GM12878 (cell line): ENCODE measurements at regions not wholly inside any gene's neighbourhood (a gene's known extent, or its start where the extent isn't known, plus 50 kb on each side); places are given as distances from the start of the nearest gene placed in this dataset.

Source experiments
- ATAC-seq: fragments of 200-7000 bp; cut with Tn5 transposase; 3 replicates; pipeline ENCODE4 v1.9.1; 2020; ENCODE audit warnings: mild to moderate bottlenecking, moderate library complexity
- BruUV-seq: library from RNA; stranded (reverse); fragments of 400-500 nt; replicated peaks from 2 replicates; lab custom pipeline; 2021; lab: Mats Ljungman, UMichigan
- CTCF ChIA-PET: fragments of 300-600 bp; sonication (Branson Sonifier 250); formaldehyde crosslinking; extraction: SDS; loops from one replicate; lab custom pipeline; 2021; ENCODE audit warnings: inconsistent platforms; lab: Yijun Ruan, JAX
- POLR2A ChIA-PET: fragments of 350-600 bp; formaldehyde crosslinking; extraction: SDS; loops from one replicate; lab custom pipeline; 2021; ENCODE audit warnings: inconsistent platforms; lab: Charles Lee
- RAD21 ChIA-PET: fragments of 300-600 bp; sonication (Branson Sonifier 250); formaldehyde crosslinking; loops from one replicate; lab custom pipeline; 2023; ENCODE audit warnings: antibody characterized with exemption; ENCODE audit not compliant: unreplicated experiment; lab: Charles Lee
- SMC1A ChIA-PET: fragments of 300-600 bp; sonication (Branson Sonifier 250); formaldehyde crosslinking; loops from one replicate; lab custom pipeline; 2023; ENCODE audit not compliant: unreplicated experiment, uncharacterized antibody; lab: Charles Lee
- DNase-seq: peaks from one replicate; pipeline ENCODE4 v3.0.0-alpha.2; 2011; ENCODE audit warnings: low read depth, low spot score
- FAIRE-seq: peaks from 3 replicates; lab custom pipeline; 2011; peaks lifted over from hg19 to GRCh38; lab: Jason Lieb, UNC
- H2AFZ ChIP-seq: 2 replicates; pipeline ENCODE4 v1.6.0; 2011; ENCODE audit warnings: low read depth, low read length, control low read depth; ENCODE audit not compliant: control insufficient read depth
- H3K27ac ChIP-seq: 2 replicates; pipeline ENCODE4 v1.5.1; 2011; ENCODE audit warnings: control low read depth; ENCODE audit not compliant: control insufficient read depth, insufficient read depth
- H3K27me3 ChIP-seq, 2 experiments: replicated peaks in 1 of 2; 2 replicates each; pipeline versions ENCODE4 v1.6.0 to v1.6.1; 2011; ENCODE audit warnings: low read length in 1 of 2; ENCODE audit not compliant: control insufficient read depth in 2 of 2, insufficient read depth in 2 of 2
- H3K36me3 ChIP-seq, 2 experiments: 2 replicates each; pipeline ENCODE4 v1.5.1; 2011; ENCODE audit warnings: low read length in 1 of 2; ENCODE audit not compliant: control insufficient read depth in 2 of 2, insufficient read depth in 2 of 2
- H3K4me1 ChIP-seq: 2 replicates; pipeline ENCODE4 v1.6.1; 2011; ENCODE audit warnings: mild to moderate bottlenecking, low read length, moderate library complexity, mixed read lengths; ENCODE audit not compliant: control insufficient read depth, insufficient read depth
- H3K4me2 ChIP-seq: 2 replicates; pipeline ENCODE4 v1.6.0; 2011; ENCODE audit warnings: control low read depth; ENCODE audit not compliant: control insufficient read depth, insufficient read depth
- H3K4me3 ChIP-seq: fragments of 200-600 bp; sonication (generic); 2 replicates; pipeline ENCODE4 v1.5.1; 2016
- H3K79me2 ChIP-seq: 2 replicates; pipeline ENCODE4 v1.6.0; 2011; ENCODE audit warnings: low read length; ENCODE audit not compliant: control insufficient read depth, insufficient read depth
- H3K9ac ChIP-seq: 2 replicates; pipeline ENCODE4 v1.8.0; 2011; ENCODE audit warnings: low read length, control low read depth, mixed read lengths; ENCODE audit not compliant: control insufficient read depth, insufficient read depth
- H3K9me3 ChIP-seq: replicated peaks from 3 replicates; pipeline ENCODE4 v1.5.1; 2011; ENCODE audit warnings: mild to moderate bottlenecking, low read length; ENCODE audit not compliant: control insufficient read depth, insufficient read depth
- H4K20me1 ChIP-seq: 2 replicates; pipeline ENCODE4 v1.6.0; 2011; ENCODE audit not compliant: control insufficient read depth, insufficient read depth
- BHLHE40 ChIP-seq, 2 experiments: fragments of 450-650 bp in 1 of 2; IDR thresholded peaks; 2 replicates each; pipeline ENCODE4 v1.6.1; 2011 to 2017; ENCODE audit warnings: low read depth in 2 of 2, borderline replicate concordance in 1 of 2, improper control_type of control experiment in 1 of 2, low read length in 1 of 2, mild to moderate bottlenecking in 1 of 2
- CHD1 ChIP-seq: IDR thresholded peaks from 2 replicates; pipeline ENCODE4 v1.6.1; 2012; ENCODE audit warnings: low read depth, low read length, improper control_type of control experiment
- IRF4 ChIP-seq: IDR thresholded peaks from 2 replicates; pipeline ENCODE4 v1.6.1; 2011; ENCODE audit warnings: low read depth, low read length
- JUNB ChIP-seq: IDR thresholded peaks from 2 replicates; pipeline ENCODE4 v1.6.1; 2016; ENCODE audit warnings: antibody characterized with exemption, mild to moderate bottlenecking
- RUNX3 ChIP-seq: IDR thresholded peaks from 2 replicates; pipeline ENCODE4 v1.6.1; 2012; ENCODE audit warnings: low read length, inconsistent platforms
- SIX5 ChIP-seq: IDR thresholded peaks from 2 replicates; pipeline ENCODE4 v1.6.1; 2011; ENCODE audit warnings: mild to moderate bottlenecking, low read depth, low read length, moderate library complexity; ENCODE audit not compliant: severe bottlenecking
- SMAD1 ChIP-seq: fragments of 450-650 bp; IDR thresholded peaks from 2 replicates; pipeline ENCODE4 v1.6.1; 2018; ENCODE audit warnings: mild to moderate bottlenecking, low read depth; ENCODE audit not compliant: partially characterized antibody
- SMC3 ChIP-seq: IDR thresholded peaks from 2 replicates; pipeline ENCODE4 v1.6.1; 2011; ENCODE audit warnings: low read length, improper control_type of control experiment, borderline replicate concordance
- TARDBP ChIP-seq: IDR thresholded peaks from 2 replicates; pipeline ENCODE4 v1.6.1; 2016; ENCODE audit warnings: borderline replicate concordance
- TCF7 ChIP-seq: IDR thresholded peaks from 2 replicates; pipeline ENCODE4 v1.6.1; 2014; ENCODE audit warnings: antibody characterized with exemption, borderline replicate concordance
- YY1 ChIP-seq: IDR thresholded peaks from 2 replicates; pipeline ENCODE4 v1.6.1; 2011; ENCODE audit warnings: low read depth, mild to moderate bottlenecking, low read length
- WGBS: methylation state at CpG from one replicate; pipeline ENCODE4 v1.1.6; 2016; ENCODE audit warnings: low lambda C conversion rate; ENCODE audit not compliant: insufficient replicate concordance, insufficient coverage; ENCODE audit errors: missing lambda C conversion rate; 5-methylcytosine and 5-hydroxymethylcytosine counted together
- in situ Hi-C: fragments of 300-500 bp; cut with MboI; formaldehyde crosslinking; loops from 9 replicates; pipeline ENCODE4 v1.14.3; 2018; ENCODE audit warnings: mixed read lengths
- intact Hi-C: fragments of 100-400 bp; cut with micrococcal nuclease; formaldehyde crosslinking; loops from one replicate; pipeline ENCODE4 v1.14.2; 2022; ENCODE audit not compliant: unreplicated experiment
- TF ChIP-seq, protein P1 (sequence below): IDR thresholded peaks from 2 replicates; pipeline ENCODE4 v1.6.1; 2011; ENCODE audit warnings: low read depth, mild to moderate bottlenecking, low read length, moderate library complexity, borderline replicate concordance; ENCODE audit errors: extremely low read depth
- TF ChIP-seq, protein P2 (sequence below): IDR thresholded peaks from 2 replicates; pipeline ENCODE4 v1.6.1; 2011; ENCODE audit warnings: borderline replicate concordance, low read depth, mild to moderate bottlenecking, moderate library complexity, low read length; ENCODE audit not compliant: insufficient read depth, poor library complexity, severe bottlenecking
- TF ChIP-seq, protein P3 (sequence below): fragments of 450-650 bp; IDR thresholded peaks from 2 replicates; pipeline ENCODE4 v1.6.1; 2017; ENCODE audit warnings: antibody characterized with exemption, mild to moderate bottlenecking, moderate library complexity
- TF ChIP-seq, protein P4 (sequence below): fragments of 450-650 bp; IDR thresholded peaks from 2 replicates; pipeline ENCODE4 v1.6.1; 2017; ENCODE audit warnings: mild to moderate bottlenecking, low read depth, inconsistent platforms; ENCODE audit not compliant: poor library complexity, severe bottlenecking

GRCh38 chr9:75653750-75654149, 236.7 kb upstream of the PCSK5 start (continued):
- TF ChIP-seq TARDBP (no peak), RUNX3 (no peak), SIX5 (no peak), IRF4 (no peak)
- TF ChIP-seq, protein P1, sequence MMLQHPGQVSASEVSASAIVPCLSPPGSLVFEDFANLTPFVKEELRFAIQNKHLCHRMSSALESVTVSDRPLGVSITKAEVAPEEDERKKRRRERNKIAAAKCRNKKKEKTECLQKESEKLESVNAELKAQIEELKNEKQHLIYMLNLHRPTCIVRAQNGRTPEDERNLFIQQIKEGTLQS = no peak

DNA sequence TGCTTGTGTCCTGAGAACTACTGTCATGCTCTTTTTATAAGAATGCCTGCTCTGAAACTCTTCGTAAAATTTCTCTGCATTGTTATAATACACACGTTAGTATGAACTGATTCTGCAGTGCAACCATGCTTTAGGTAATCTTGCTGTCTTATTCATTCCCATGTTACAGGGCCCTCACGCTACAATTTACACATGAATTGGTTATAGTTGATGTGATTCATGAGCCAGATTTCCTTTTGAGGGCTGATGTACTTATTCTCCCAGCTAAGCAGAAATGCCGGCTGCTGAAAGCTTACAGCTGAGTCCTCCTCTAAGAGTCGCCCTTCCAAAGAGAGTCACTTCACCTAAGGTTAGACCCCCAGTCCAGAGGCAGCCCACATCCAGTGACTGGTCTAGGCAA, 233.5 kb upstream of the PCSK5 start:
- 0% methylated on average over 5 of the region's 5 CpGs for WGBS

More for the DNA sequence above, 233.5 kb upstream of the PCSK5 start:
- Histone ChIP-seq H3K4me3 (no peak overlapping the region), H3K4me2 (no peak overlapping the region), H2AFZ (no peak overlapping the region), H3K27ac (no peak overlapping the region), H3K27me3 (no peaks in the 10 kb centered on the region), H3K9ac (no peak overlapping the region)
- POLR2A ChIA-PET = no interaction called here
- in situ Hi-C loops = no loop called here
- intact Hi-C loops = no loop called here
- ATAC-seq = no peak
- TF ChIP-seq JUNB (no peak), TCF7 (no peak), BHLHE40 (IDR thresholded peaks at IDR 0.05; ENCODE audit: borderline replicate concordance in 1 of 2, low read depth in 2 of 2, low read length in 1 of 2) (no peak), SMAD1 (no peak), CHD1 (no peak), YY1 (no peak), SMC3 (no peak)
- TF ChIP-seq, protein P2, sequence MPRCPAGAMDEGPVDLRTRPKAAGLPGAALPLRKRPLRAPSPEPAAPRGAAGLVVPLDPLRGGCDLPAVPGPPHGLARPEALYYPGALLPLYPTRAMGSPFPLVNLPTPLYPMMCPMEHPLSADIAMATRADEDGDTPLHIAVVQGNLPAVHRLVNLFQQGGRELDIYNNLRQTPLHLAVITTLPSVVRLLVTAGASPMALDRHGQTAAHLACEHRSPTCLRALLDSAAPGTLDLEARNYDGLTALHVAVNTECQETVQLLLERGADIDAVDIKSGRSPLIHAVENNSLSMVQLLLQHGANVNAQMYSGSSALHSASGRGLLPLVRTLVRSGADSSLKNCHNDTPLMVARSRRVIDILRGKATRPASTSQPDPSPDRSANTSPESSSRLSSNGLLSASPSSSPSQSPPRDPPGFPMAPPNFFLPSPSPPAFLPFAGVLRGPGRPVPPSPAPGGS = no peak
- TF ChIP-seq, protein P3, sequence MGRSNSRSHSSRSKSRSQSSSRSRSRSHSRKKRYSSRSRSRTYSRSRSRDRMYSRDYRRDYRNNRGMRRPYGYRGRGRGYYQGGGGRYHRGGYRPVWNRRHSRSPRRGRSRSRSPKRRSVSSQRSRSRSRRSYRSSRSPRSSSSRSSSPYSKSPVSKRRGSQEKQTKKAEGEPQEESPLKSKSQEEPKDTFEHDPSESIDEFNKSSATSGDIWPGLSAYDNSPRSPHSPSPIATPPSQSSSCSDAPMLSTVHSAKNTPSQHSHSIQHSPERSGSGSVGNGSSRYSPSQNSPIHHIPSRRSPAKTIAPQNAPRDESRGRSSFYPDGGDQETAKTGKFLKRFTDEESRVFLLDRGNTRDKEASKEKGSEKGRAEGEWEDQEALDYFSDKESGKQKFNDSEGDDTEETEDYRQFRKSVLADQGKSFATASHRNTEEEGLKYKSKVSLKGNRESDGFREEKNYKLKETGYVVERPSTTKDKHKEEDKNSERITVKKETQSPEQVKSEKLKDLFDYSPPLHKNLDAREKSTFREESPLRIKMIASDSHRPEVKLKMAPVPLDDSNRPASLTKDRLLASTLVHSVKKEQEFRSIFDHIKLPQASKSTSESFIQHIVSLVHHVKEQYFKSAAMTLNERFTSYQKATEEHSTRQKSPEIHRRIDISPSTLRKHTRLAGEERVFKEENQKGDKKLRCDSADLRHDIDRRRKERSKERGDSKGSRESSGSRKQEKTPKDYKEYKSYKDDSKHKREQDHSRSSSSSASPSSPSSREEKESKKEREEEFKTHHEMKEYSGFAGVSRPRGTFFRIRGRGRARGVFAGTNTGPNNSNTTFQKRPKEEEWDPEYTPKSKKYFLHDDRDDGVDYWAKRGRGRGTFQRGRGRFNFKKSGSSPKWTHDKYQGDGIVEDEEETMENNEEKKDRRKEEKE = no peak
- TF ChIP-seq, protein P4, sequence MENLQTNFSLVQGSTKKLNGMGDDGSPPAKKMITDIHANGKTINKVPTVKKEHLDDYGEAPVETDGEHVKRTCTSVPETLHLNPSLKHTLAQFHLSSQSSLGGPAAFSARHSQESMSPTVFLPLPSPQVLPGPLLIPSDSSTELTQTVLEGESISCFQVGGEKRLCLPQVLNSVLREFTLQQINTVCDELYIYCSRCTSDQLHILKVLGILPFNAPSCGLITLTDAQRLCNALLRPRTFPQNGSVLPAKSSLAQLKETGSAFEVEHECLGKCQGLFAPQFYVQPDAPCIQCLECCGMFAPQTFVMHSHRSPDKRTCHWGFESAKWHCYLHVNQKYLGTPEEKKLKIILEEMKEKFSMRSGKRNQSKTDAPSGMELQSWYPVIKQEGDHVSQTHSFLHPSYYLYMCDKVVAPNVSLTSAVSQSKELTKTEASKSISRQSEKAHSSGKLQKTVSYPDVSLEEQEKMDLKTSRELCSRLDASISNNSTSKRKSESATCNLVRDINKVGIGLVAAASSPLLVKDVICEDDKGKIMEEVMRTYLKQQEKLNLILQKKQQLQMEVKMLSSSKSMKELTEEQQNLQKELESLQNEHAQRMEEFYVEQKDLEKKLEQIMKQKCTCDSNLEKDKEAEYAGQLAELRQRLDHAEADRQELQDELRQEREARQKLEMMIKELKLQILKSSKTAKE = no peak
- TF ChIP-seq, all 136 proteins: peak for 0
- H3K9me3 ChIP-seq = no peaks in the 10 kb centered on the region
- FAIRE-seq (no peak), DNase-seq (no peak)
- SMC1A ChIA-PET = no interaction called here
- H4K20me1 ChIP-seq = no peaks in the 10 kb centered on the region
- RAD21 ChIA-PET = no interaction called here
- H3K36me3 ChIP-seq = no peaks in the 10 kb centered on the region
- CTCF ChIA-PET = no interaction called here
- H3K4me1 ChIP-seq = no peaks in the 10 kb centered on the region
- H3K79me2 ChIP-seq = no peaks in the 10 kb centered on the region
- BruUV-seq = no TSS peak
